HG03060 (cell line): ENCODE measurements at regions not wholly inside any gene's neighbourhood (a gene's known extent, or its start where the extent isn't known, plus 50 kb on each side); places are given as distances from the start of the nearest gene placed in this dataset.
"Not testable (repeated sequence)": the region's sequence is repeated elsewhere in the genome, so short reads cannot be mapped to it uniquely, and the experiment has no call there.

ENCODE experiments used
- ATAC-seq: cut with Tn5 transposase; IDR thresholded peaks from one replicate; pipeline ENCODE4 v1.9.1; 2021; ENCODE audit warnings: low read depth, moderate number of reproducible peaks; ENCODE audit not compliant: unreplicated experiment

DNA sequence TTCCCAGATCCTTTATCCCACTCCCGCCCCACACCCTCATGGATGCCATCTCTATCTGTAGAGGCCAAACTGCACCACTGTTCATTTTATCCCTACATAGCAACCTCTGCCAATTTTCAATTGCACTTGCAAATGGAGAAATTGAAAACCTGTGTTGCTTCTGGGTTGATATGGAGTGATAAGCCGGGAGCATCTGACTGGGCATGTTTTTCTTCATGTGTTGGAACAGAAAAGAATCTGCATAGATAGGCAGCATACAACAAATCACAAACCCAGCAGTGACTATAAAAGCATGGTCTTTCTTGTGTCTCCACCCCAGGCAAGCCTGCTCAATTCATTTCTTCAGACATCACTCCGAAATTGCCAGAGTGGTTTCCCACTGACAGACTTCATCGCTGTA is 608.8 kb upstream of the CAMK1G start:
- no peak for ATAC-seq

DNA sequence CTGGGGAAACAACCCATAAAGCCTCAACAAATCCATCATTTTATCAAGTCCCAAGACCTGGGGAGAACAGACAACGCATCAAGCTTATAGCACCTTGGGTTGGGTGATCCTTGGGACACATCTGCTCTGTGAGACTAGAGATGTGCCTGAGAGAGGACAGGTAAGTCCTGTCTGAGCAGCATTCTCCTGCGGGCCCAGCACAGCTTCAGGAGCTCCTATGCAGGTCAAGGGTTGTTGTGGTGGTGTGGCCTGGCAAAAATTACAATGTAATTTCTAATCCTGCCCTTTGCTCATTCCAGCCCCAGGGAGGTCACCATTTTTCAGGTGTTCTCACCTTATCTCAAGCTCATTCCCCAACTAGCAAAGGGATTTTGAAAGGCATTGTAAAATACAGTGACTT is 608.1 kb upstream of the CAMK1G start:
- no peak for ATAC-seq

DNA sequence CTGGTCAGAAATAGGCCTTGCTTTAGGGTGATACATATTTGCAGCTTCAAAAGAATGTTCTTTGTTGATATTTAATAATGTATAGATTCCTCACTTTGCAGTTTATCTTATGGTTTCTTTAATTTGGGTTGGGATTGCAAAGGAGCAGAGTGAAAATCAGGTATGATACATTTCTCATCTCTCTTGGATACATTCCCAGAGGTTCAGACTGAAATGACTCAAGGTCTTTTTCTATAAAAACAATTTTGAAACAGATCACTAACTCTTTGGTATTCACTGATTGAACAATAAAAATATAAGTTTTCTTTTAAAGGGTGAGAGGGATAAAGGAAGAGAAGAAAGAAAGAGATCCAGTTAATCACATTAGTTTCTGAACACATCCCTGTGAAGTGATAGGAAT is 606.5 kb upstream of the CAMK1G start:
- ATAC-seq: no peak

DNA sequence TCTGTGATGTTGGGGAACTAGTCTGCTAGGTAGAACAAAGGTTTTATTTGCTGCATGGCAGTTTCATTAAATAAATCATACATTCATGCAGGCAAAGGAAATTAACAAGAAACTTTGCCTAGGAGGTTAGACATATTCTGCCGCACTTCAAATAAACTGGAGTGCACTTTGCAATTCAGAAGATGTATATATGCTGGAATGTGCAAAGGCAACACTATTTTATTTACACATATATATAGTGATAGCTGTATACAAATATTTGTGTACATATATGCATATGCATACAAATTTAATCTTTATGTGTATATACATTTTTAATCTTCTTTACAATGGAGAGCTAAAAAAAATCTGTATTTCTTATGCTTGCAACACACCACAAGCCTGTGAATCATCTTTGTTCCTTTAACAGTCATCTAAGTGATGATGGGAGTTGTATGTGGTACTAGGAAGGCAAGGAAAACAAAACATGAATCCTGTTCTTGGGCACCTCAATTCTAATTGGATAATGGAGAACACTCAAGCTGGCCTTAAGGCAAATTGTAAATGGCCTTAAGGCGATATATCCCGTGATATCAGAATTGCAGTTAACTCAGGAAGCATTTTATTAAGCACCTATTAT is 605.8 kb upstream of the CAMK1G start:
- ATAC-seq: no peak

DNA sequence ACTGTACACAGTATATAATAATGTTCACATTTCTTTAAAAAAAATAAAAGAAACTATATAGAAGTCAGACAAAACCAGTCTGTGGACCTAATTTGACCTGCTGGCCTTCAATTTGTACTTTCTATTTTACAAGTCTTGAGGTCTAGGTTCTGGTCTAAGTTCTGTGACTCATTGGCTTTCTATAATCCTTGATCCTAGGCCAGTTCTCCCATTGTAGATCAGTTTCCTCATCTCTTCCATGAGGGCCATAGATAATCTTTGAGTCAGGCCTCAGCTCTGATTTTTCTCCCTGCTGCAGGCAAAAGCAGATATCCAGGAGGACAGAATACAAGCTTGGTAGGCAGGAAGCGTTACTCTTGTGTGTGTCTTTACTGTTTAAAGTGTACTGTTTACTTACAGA is 603.7 kb upstream of the CAMK1G start:
- no peak for ATAC-seq

GRCh38 chr1:208980605-208981004 is 602.9 kb upstream of the CAMK1G start:
- ATAC-seq: no peak

- no peak for ATAC-seq
These were observed 598.3 kb upstream of the CAMK1G start for GRCh38 chr1:208985231-208985630.

DNA sequence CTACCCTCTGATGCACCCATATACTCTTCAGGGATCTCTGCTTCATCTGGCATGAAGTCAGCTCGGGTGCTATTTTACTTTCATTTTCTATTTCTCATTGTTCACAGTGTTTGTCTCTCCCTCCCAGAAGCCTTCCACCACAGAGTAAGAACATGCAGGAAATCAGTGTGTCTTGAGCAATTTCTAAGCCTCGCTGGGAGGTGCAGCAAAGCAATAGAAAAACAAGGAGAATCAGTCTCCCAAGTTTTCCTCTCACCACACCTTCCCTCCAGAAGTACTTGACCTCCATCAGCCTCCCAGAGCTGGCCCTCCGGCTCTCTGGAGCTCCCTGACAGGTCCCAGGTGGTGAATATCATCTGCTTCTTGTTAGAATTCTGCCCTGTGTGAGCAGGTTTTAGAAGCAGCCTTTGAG is 594.7 kb upstream of the CAMK1G start:
- peak; percentile 97 for ATAC-seq

DNA sequence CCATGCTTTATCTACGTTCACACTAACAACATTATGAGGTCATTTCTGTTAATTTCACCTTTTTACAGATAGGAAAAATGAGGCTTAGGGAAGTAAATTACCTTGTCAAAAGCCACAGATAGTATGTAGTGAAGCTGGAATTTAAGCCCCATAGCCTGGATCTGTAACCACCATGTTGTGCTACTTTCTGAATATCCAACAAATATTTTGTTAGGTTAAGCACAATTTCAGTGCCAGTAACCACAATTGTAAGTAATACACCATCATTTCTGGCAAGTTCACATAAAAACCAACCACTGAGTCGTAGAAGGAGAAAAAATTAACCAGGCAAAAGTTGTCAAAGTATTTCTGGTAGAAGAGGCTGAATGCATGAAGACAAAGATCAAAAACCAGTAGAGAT is 593.1 kb upstream of the CAMK1G start:
- no peak for ATAC-seq

DNA sequence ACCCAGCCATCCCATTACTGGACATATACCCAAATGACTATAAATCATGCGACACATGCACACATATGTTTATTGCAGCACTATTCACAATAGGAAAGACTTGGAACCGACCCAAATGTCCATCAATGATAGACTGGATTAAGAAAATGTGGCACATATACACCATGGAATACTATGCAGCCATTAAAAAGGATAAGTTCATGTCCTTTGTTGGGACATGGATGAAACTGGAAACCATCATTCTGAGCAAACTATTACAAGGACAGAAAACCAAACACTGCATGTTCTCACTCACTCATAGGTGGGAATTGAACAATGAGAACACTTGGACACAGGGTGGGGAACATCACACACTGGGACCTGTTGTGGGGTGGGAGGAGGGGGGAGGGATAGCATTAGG is 586.5 kb upstream of the CAMK1G start:
- not testable (repeated sequence) for ATAC-seq

GRCh38 chr1:208997726-208998312 is 585.7 kb upstream of the CAMK1G start:
- no peak for ATAC-seq

DNA sequence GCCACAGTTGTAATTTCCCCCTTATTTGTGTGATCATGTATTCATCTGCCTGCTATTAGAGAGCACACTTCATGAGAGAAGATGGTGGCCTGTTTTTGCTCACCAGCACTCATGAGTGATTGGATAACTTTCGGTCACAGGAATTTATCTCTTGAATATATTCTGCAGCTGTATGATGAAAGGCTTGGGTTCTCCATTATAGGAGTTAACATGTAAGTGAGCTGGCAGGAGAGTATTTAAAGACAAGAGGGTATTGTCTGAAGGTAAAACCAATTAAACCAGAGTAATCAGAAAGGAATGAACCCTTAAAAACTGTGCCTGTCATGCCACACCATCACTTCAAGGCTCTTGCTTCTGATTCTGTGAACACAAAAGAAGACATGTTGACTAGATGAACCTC is 574.9 kb upstream of the CAMK1G start:
- no peak for ATAC-seq

DNA sequence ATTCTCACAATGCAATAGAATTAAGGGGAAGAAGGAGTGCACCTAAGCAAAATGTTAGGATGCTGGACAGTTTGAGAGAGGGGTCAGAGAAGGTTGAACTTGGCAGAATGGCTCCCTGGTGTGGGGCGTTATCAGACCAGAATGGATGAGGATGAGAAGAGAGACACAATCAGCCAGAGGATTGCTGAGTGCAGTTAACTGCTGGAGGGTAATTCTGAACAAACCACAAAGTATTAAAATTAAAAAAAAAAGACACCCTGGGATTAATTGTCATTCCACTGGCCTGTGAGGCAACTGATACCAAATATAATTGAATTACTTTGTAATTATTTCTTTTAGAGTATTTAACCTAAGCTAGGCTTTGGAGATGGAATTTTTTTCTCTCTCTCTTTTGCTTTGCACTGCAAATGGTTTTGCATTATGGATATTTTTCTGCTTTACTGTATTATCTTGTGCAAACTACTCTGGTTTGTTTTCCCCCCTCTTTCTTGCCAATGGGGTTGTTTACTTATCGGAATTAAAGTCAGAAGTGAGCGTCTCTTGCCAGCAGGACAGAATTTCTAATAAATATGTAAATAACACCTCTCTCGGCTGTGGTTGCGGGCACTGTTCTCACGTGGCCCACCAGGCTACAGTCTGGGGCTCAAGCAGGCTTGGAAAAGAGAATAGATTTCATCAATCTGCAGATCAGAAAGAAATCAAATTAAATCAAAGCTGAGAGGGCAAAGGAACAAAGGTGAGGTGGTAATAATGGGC is 572.9 kb upstream of the CAMK1G start:
- no peak for ATAC-seq

DNA sequence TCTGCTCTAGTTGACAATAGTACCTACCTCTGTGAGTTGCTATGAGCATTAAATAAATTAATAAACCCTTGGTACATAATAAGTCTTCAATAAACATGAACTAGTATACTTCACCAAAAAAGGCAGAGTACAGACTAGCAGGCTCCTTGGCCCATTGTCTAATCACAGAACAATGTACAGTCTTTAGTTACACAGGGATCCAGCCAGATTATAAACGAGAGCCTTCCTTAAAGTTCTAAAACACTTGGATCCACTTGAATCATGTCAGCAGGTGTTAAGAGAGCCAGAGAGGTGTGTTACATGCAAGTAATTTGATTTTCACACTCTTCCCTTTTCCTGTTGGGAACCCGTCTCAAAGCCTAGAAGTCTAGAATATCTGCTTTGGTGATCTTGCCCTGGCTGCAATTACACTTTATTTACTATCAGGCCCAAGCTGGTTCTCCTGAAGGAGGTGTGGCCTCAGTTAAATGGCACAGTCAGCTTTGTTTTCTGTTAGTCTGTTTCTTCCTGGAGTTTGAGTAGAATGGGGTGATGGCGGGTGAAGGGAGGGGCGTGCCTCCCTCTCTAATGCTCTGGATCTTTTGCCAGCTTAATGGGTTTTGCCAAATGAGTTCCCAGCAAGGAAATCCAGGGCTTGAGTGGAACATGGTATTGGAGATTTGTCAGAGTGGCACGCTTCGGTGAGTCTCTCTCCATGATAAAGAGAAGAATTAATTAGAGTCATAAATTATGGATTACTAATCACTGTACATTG is 570.9 kb upstream of the CAMK1G start:
- ATAC-seq: no peak

DNA sequence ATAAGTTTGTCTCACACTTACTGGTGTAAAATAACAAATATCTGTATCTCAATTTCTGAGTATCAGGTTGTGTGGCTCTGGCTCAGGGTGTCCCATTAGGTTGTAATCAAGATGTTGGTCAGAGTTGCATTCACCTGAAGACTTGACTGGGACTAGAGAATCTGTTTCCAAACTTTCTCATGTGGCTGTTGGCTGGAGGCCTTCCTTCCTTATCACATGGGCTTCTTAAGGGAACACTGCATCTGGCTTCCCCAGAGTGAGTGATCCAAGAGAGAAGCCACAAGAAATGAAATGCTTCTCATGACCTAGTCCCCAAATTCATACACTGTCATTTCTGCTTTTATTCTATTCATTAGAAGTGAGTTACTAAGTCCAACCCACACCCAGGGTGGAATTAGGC is 568.4 kb upstream of the CAMK1G start:
- ATAC-seq: no peak

GRCh38 chr1:209021622-209022021 is 561.9 kb upstream of the CAMK1G start:
- no peak for ATAC-seq

GRCh38 chr1:209023790-209024189 is 559.7 kb upstream of the CAMK1G start:
- no peak for ATAC-seq

DNA sequence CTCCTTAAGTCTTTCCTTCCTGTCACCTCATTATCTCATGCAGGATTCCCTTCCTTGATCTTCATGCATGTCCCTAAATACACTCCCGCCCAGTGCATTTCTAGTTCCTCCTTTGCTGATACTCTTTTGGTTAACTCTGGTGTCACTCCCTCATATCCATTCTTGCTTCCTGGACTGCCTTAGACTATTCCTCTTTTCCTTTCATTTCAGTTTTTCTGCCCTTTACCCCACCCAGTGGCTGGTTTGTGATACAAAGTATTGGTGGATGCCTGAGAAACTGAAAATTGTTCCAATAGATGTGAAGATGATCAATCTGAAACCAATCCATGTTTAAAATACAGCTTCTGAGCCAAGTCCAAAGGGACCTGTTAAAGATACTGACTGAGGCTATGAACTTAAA is 553.8 kb upstream of the CAMK1G start:
- no peak for ATAC-seq

DNA sequence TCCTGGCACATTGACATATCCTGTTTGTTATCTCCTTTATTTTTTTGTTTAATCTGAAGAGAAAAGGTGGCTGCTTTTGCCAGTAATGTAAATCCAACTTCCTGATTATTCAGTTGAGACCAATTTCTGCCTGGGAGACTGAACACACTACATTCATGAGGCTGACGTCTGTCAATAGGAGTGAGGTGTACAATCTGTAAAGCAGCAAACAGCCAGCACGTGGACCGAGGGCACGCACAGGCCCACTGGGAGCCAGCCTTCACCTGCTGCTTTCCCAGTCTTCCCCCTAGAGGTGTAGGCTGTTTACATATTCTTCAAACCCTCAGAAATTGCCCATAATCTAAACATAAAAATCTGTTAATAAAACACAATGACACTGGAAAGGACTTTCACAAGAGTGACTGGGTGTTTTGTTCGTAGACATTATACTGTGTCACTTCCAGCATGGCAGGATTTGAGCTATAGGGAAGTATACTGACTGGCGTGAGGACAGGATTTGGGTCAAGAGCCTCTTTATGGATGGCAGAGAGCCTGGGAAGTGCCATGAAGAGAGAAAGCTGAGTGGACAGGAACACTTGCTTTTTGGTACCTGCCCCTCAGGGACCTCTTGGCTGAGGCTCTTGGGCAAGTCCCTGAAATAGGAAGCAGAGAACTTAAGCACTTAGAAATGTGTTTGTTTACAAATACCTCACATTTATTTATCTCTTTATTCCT is 552.9 kb upstream of the CAMK1G start:
- ATAC-seq: no peak

- no peak for ATAC-seq
These were observed 546.5 kb upstream of the CAMK1G start for GRCh38 chr1:209037064-209037463.

- ATAC-seq: no peak
These were observed 545.2 kb upstream of the CAMK1G start for GRCh38 chr1:209038316-209038715.
